H9 (cell line): ENCODE measurements at regions not wholly inside any gene's neighbourhood (a gene's known extent, or its start where the extent isn't known, plus 50 kb on each side); places are given as distances from the start of the nearest gene placed in this dataset.
A peak's percentile ranks its signal among the peaks of the same experiment; 100 is the strongest.

ENCODE experiments used
- DNase-seq: peaks from one replicate; pipeline ENCODE4 v3.0.0-alpha.2; 2017
- H2AFZ ChIP-seq: one replicate; pipeline ENCODE4 v1.6.1; 2013; ENCODE audit warnings: mild to moderate bottlenecking, low read length, control low read depth, moderate library complexity
- H2AK5ac ChIP-seq: 2 replicates; pipeline ENCODE4 v1.6.1; 2013; ENCODE audit warnings: low read length, control low read depth, mixed read lengths; ENCODE audit not compliant: insufficient read length
- H2BK120ac ChIP-seq: one replicate; pipeline ENCODE4 v1.6.1; 2013; ENCODE audit warnings: low read depth, mild to moderate bottlenecking, low read length, control low read depth, inconsistent platforms; ENCODE audit not compliant: poor library complexity, severe bottlenecking
- H2BK12ac ChIP-seq: 2 replicates; pipeline ENCODE4 v1.6.1; 2013; ENCODE audit warnings: low read length, control low read depth, mixed read lengths, low read depth; ENCODE audit not compliant: insufficient read length
- H2BK15ac ChIP-seq: 2 replicates; pipeline ENCODE4 v1.6.1; 2013; ENCODE audit warnings: low read depth, low read length, control low read depth
- H2BK20ac ChIP-seq: one replicate; pipeline ENCODE4 v1.6.1; 2013; ENCODE audit warnings: low read depth, mild to moderate bottlenecking, low read length, control low read depth, inconsistent platforms; ENCODE audit not compliant: poor library complexity, severe bottlenecking
- H2BK5ac ChIP-seq: 2 replicates; pipeline ENCODE4 v1.6.1; 2013; ENCODE audit warnings: low read length, control low read depth, mixed read lengths; ENCODE audit not compliant: insufficient read length
- H3K14ac ChIP-seq: 2 replicates; pipeline ENCODE4 v1.6.1; 2013; ENCODE audit warnings: low read length, control low read depth; ENCODE audit not compliant: insufficient read depth
- H3K18ac ChIP-seq: 2 replicates; pipeline ENCODE4 v1.6.1; 2013; ENCODE audit warnings: low read depth, mild to moderate bottlenecking, mixed read lengths, low read length, control low read depth; ENCODE audit not compliant: insufficient read length
- H3K23ac ChIP-seq: 2 replicates; pipeline ENCODE4 v1.6.1; 2013; ENCODE audit warnings: low read length, control low read depth, mixed read lengths, low read depth; ENCODE audit not compliant: insufficient read length
- H3K23me2 ChIP-seq: 2 replicates; pipeline ENCODE4 v1.6.1; 2013; ENCODE audit warnings: low read depth, mild to moderate bottlenecking, mixed read lengths, low read length, control low read depth; ENCODE audit not compliant: insufficient read length, poor library complexity, severe bottlenecking
- H3K27ac ChIP-seq: 2 replicates; pipeline ENCODE4 v1.5.1; 2013; ENCODE audit warnings: low read length, control low read depth, mixed read lengths, low read depth; ENCODE audit not compliant: insufficient read length
- H3K27me3 ChIP-seq: 2 replicates; pipeline ENCODE4 v1.6.1; 2013; ENCODE audit warnings: low read length, control low read depth, inconsistent platforms; ENCODE audit not compliant: insufficient read depth
- H3K4ac ChIP-seq: 2 replicates; pipeline ENCODE4 v1.6.1; 2013; ENCODE audit warnings: low read depth, mild to moderate bottlenecking, control low read depth, inconsistent platforms, low read length, moderate library complexity
- H3K4me1 ChIP-seq: 2 replicates; pipeline ENCODE4 v1.6.1; 2013; ENCODE audit warnings: low read length, control low read depth, inconsistent platforms; ENCODE audit not compliant: insufficient read depth
- H3K4me2 ChIP-seq: 2 replicates; pipeline ENCODE4 v1.6.1; 2013; ENCODE audit warnings: low read length, control low read depth, mixed read lengths; ENCODE audit not compliant: insufficient read length, insufficient read depth
- H3K56ac ChIP-seq: 2 replicates; pipeline ENCODE4 v1.6.1; 2013; ENCODE audit warnings: low read depth, mild to moderate bottlenecking, mixed read lengths, low read length, control low read depth; ENCODE audit not compliant: insufficient read length
- H3K79me1 ChIP-seq: 2 replicates; pipeline ENCODE4 v1.6.1; 2013; ENCODE audit warnings: low read depth, mild to moderate bottlenecking, moderate library complexity, low read length, control low read depth, inconsistent platforms; ENCODE audit not compliant: insufficient read depth, poor library complexity, severe bottlenecking
- H3K79me2 ChIP-seq: 2 replicates; pipeline ENCODE4 v1.6.1; 2013; ENCODE audit warnings: low read length, control low read depth, inconsistent platforms; ENCODE audit not compliant: insufficient read depth
- H3K9ac ChIP-seq: 2 replicates; pipeline ENCODE4 v1.6.1; 2013; ENCODE audit warnings: low read length, control low read depth, mixed read lengths; ENCODE audit not compliant: insufficient read length; ENCODE audit errors: extremely low read depth
- H3K9me3 ChIP-seq: one replicate; pipeline ENCODE4 v1.6.1; 2013; ENCODE audit warnings: low read depth, low read length, inconsistent platforms; ENCODE audit not compliant: control insufficient read depth
- H3T11ph ChIP-seq: one replicate; pipeline ENCODE4 v1.6.1; 2013; ENCODE audit warnings: mild to moderate bottlenecking, low read length, control low read depth, inconsistent platforms
- H4K20me1 ChIP-seq: one replicate; pipeline ENCODE4 v1.6.1; 2013; ENCODE audit not compliant: control insufficient read depth, insufficient read length, insufficient read depth
- H4K5ac ChIP-seq: 2 replicates; pipeline ENCODE4 v1.6.1; 2013; ENCODE audit warnings: low read depth, mild to moderate bottlenecking, mixed read lengths, low read length, control low read depth; ENCODE audit not compliant: insufficient read length
- H4K8ac ChIP-seq: replicated peaks from 2 replicates; pipeline ENCODE4 v1.6.1; 2013; ENCODE audit warnings: low read length, control low read depth, mixed read lengths, low read depth; ENCODE audit not compliant: insufficient read length
- H4K91ac ChIP-seq: 2 replicates; pipeline ENCODE4 v1.6.1; 2013; ENCODE audit warnings: low read depth, mild to moderate bottlenecking, moderate library complexity, mixed read lengths, low read length, control low read depth; ENCODE audit not compliant: insufficient read length
- H3K27ac Mint-ChIP-seq, 3 experiments: 2 replicates in 2 of 3; 3 replicates in 1 of 3; pipeline ENCODE4 v1.8.0; 2020 to 2021; ENCODE audit warnings: mixed read lengths in 3 of 3, mild to moderate bottlenecking in 1 of 3, moderate library complexity in 1 of 3
- H3K27me3 Mint-ChIP-seq: 2 replicates; pipeline ENCODE4 v1.8.0; 2021; ENCODE audit warnings: low read depth, mild to moderate bottlenecking, moderate library complexity, mixed read lengths
- H3K36me3 Mint-ChIP-seq, 3 experiments: 2 replicates in 2 of 3; 3 replicates in 1 of 3; pipeline ENCODE4 v1.8.0; 2020 to 2021; ENCODE audit warnings: low read depth in 3 of 3, mixed read lengths in 3 of 3; ENCODE audit not compliant: insufficient read depth in 1 of 3
- H3K4me1 Mint-ChIP-seq, 2 experiments: 2 replicates each; pipeline ENCODE4 v1.8.0; 2020; ENCODE audit warnings: mixed read lengths in 2 of 2
- H3K4me3 Mint-ChIP-seq, 2 experiments: 2 replicates in 1 of 2; 3 replicates in 1 of 2; pipeline ENCODE4 v1.8.0; 2020 to 2021; ENCODE audit warnings: mild to moderate bottlenecking in 2 of 2, mixed read lengths in 2 of 2, moderate library complexity in 1 of 2
- H3K9me3 Mint-ChIP-seq, 2 experiments: 2 replicates in 1 of 2; 3 replicates in 1 of 2; pipeline ENCODE4 v1.8.0; 2020; ENCODE audit warnings: mild to moderate bottlenecking in 2 of 2, mixed read lengths in 2 of 2, moderate library complexity in 1 of 2
- WGBS: extraction: QIAGEN DNeasy Blood & Tissue Kit; methylation state at CpG from one replicate; pipeline ENCODE4 v1.1.7; 2013; ENCODE audit warnings: missing lambda C conversion rate, low lambda C conversion rate, mixed read lengths; ENCODE audit not compliant: insufficient read length; ENCODE audit errors: extremely low coverage; 5-methylcytosine and 5-hydroxymethylcytosine counted together
- TF ChIP-seq, protein P1 (sequence below): fragments of 200-600 bp; sonication (generic); conservative IDR thresholded peaks from 3 replicates; pipeline ENCODE4 v1.8.0; 2021; ENCODE audit warnings: antibody characterized with exemption, mild to moderate bottlenecking

DNA sequence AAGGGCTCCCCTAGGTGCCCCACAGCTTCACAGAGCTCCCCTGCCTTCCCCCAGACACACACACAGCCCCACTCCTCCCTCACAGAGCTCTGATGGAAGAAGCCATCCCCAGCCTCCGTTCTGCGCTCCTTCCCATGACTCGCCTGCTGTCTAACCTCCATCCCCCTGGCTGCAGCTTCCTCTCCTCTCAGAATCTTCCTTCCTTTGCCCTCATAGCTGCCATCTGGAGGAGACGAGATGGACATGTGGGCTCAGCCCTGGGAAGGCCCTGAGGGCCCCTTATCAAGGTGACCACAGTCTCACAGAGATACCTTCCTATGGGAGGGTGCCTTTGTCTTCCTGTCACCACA is 94.3 kb downstream of the PCDH1 start:
- TF ChIP-seq, protein P1, sequence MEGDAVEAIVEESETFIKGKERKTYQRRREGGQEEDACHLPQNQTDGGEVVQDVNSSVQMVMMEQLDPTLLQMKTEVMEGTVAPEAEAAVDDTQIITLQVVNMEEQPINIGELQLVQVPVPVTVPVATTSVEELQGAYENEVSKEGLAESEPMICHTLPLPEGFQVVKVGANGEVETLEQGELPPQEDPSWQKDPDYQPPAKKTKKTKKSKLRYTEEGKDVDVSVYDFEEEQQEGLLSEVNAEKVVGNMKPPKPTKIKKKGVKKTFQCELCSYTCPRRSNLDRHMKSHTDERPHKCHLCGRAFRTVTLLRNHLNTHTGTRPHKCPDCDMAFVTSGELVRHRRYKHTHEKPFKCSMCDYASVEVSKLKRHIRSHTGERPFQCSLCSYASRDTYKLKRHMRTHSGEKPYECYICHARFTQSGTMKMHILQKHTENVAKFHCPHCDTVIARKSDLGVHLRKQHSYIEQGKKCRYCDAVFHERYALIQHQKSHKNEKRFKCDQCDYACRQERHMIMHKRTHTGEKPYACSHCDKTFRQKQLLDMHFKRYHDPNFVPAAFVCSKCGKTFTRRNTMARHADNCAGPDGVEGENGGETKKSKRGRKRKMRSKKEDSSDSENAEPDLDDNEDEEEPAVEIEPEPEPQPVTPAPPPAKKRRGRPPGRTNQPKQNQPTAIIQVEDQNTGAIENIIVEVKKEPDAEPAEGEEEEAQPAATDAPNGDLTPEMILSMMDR: no peak
- H3K14ac ChIP-seq: no peak overlapping the region
- no CpG with 5 or more reads among the region's 4 CpGs for WGBS
- H3K9me3 ChIP-seq: no peaks in the 10 kb centered on the region
- no peak overlapping the region for H2AFZ ChIP-seq
- no peak overlapping the region for H2BK5ac ChIP-seq
- Mint-ChIP-seq H3K4me3 (no peak overlapping the region; a peak in 1 of 5 replicates), H3K4me1 (peaks cover 38 to 59% of the 10 kb centered on the region in 2 experiments), H3K9me3 (no peaks in the 10 kb centered on the region; a peak in 1 of 5 replicates), H3K36me3 (peaks cover 0 to 1% (median 0%) of the 10 kb centered on the region in 3 experiments; a peak in 1 of 7 replicates), H3K27me3 (peaks cover 5% of the 10 kb centered on the region), H3K27ac (peak overlapping the region in 1 of 3 experiments; percentile 81; a peak in 1 of 7 replicates)
- no peak overlapping the region for H2BK15ac ChIP-seq
- H4K8ac ChIP-seq: no peak overlapping the region
- H2BK12ac ChIP-seq: no peak overlapping the region
- no peaks in the 10 kb centered on the region for H3K27me3 ChIP-seq
- H3K4me1 ChIP-seq: peaks cover 1% of the 10 kb centered on the region; the same call in 1 of the 2 replicates
- H3K9ac ChIP-seq: no peak overlapping the region
- H3K18ac ChIP-seq: no peak overlapping the region
- no peak overlapping the region for H3T11ph ChIP-seq
- DNase-seq: no peak
- no peak overlapping the region for H3K27ac ChIP-seq
- H2AK5ac ChIP-seq: no peak overlapping the region
- no peak overlapping the region for H3K4ac ChIP-seq
- no peak overlapping the region for H2BK120ac ChIP-seq
- H4K91ac ChIP-seq: no peak overlapping the region
- H4K5ac ChIP-seq: no peak overlapping the region
- no peaks in the 10 kb centered on the region for H3K79me1 ChIP-seq
- H3K79me2 ChIP-seq: no peaks in the 10 kb centered on the region
- H3K4me2 ChIP-seq: no peak overlapping the region
- H2BK20ac ChIP-seq: no peak overlapping the region
- no peak overlapping the region for H3K23ac ChIP-seq
- H3K23me2 ChIP-seq: no peaks in the 10 kb centered on the region
- no peak overlapping the region for H3K56ac ChIP-seq
- no peaks in the 10 kb centered on the region for H4K20me1 ChIP-seq
